GM23248 (cell line): ENCODE measurements at regions not wholly inside any gene's neighbourhood (a gene's known extent, or its start where the extent isn't known, plus 50 kb on each side); places are given as distances from the start of the nearest gene placed in this dataset.

Experiments
- EZH2 ChIP-seq: fragments of 200-600 bp; sonication (generic); IDR thresholded peaks from 2 replicates; pipeline ENCODE4 v1.6.1; 2018; ENCODE audit warnings: antibody characterized with exemption, mild to moderate bottlenecking; ENCODE audit not compliant: insufficient read depth, poor library complexity, severe bottlenecking
- EZH2phosphoT487 ChIP-seq: fragments of 200-600 bp; sonication (generic); IDR thresholded peaks from 2 replicates; pipeline ENCODE4 v1.6.1; 2018; ENCODE audit warnings: antibody characterized with exemption, moderate library complexity, mild to moderate bottlenecking, low read depth; ENCODE audit not compliant: insufficient read depth

- no peak for TF ChIP-seq EZH2
- TF ChIP-seq EZH2phosphoT487 = no peak
Measured at GRCh38 chr6:67811239-67812037, 823.6 kb upstream of the ADGRB3 start.
